ENCODE measurements at regions not wholly inside any gene's neighbourhood (a gene's known extent, or its start where the extent isn't known, plus 50 kb on each side); places are given as distances from the start of the nearest gene placed in this dataset.

DNA sequence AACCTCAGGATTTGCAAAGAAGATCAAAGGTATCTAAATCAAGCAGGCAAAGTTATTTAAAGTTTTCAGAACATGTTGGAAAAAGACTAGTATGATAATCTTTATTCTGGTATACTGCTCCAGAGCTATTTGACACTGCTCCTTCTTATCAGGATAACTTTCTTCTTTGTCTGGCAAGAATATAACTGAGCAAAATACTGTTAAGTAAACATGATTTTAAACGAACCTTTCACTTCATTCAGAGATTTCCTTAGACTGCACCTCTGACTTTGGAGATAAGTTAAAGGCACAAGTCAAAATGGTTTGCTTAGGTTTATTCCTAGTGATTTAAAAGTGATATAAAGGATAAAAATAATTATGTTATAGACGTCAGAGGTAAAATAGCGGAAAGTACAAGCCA is 103.9 kb upstream of the CCDC190 start:
- TF ChIP-seq, protein P1, sequence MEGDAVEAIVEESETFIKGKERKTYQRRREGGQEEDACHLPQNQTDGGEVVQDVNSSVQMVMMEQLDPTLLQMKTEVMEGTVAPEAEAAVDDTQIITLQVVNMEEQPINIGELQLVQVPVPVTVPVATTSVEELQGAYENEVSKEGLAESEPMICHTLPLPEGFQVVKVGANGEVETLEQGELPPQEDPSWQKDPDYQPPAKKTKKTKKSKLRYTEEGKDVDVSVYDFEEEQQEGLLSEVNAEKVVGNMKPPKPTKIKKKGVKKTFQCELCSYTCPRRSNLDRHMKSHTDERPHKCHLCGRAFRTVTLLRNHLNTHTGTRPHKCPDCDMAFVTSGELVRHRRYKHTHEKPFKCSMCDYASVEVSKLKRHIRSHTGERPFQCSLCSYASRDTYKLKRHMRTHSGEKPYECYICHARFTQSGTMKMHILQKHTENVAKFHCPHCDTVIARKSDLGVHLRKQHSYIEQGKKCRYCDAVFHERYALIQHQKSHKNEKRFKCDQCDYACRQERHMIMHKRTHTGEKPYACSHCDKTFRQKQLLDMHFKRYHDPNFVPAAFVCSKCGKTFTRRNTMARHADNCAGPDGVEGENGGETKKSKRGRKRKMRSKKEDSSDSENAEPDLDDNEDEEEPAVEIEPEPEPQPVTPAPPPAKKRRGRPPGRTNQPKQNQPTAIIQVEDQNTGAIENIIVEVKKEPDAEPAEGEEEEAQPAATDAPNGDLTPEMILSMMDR (IDR thresholded peaks at IDR 0.05; ENCODE audit: borderline replicate concordance, extremely low read depth, insufficient read depth) = no peak
- no peak for FAIRE-seq
- H3K27ac ChIP-seq (ENCODE audit: low read depth in 2 of 2, low read length in 2 of 2) = no peak overlapping the region

DNA sequence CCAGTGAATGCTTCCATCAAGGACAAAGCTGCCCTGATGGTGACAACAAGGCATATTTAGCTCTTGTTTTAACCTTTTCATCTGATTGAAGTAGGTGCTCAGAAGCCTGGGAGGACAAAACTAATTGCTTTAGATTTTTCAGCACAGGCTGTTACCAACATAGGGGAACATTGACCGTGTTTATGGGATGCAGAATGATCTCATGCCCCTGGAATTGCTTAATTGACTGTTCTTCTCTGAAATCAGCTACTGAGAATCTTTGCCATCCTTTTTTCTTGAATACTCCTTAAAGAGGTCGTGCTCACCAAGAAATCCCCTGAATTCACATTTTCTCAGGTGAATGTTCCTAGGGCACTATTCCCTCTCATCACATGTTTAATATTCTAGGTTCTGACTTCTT is 95.9 kb upstream of the CCDC190 start:
- H3K4me3 ChIP-seq (ENCODE audit: low read length in 3 of 3) = no peak overlapping the region
- H3K27me3 ChIP-seq (ENCODE audit: control insufficient read depth, insufficient read depth, low read length) = no peaks in the 10 kb centered on the region
- H3K36me3 ChIP-seq (ENCODE audit: control insufficient read depth in 2 of 3, insufficient read depth in 3 of 3, low read length in 3 of 3) = no peaks in the 10 kb centered on the region
- H3K9me3 ChIP-seq (ENCODE audit: control insufficient read depth in 2 of 3, insufficient read depth in 1 of 3, low read length in 3 of 3) = no peaks in the 10 kb centered on the region
- H3K27ac ChIP-seq (ENCODE audit: low read depth in 2 of 2, low read length in 2 of 2) = no peak overlapping the region
- no peak for FAIRE-seq
- no peaks in the 10 kb centered on the region for H3K4me1 ChIP-seq (ENCODE audit: control insufficient read depth in 2 of 3, insufficient read depth in 2 of 3, low read depth in 1 of 3, low read length in 3 of 3)
- peak in 1 of 5 donors; percentile 11 for DNase-seq
- intact Hi-C loops (cut with DNase I) = no loop called here
- TF ChIP-seq, protein P1 (IDR thresholded peaks at IDR 0.05; ENCODE audit: borderline replicate concordance, extremely low read depth, insufficient read depth) = no peak
- no peak overlapping the region for H3K9ac ChIP-seq (ENCODE audit: low read length in 3 of 3)

More for the DNA sequence above, 103.9 kb upstream of the CCDC190 start:
- peaks cover 0 to 2% (median 0%) of the 10 kb centered on the region in 3 donors for H3K4me1 ChIP-seq (ENCODE audit: control insufficient read depth in 2 of 3, insufficient read depth in 2 of 3, low read depth in 1 of 3, low read length in 3 of 3)
- no peaks in the 10 kb centered on the region for H3K27me3 ChIP-seq (ENCODE audit: control insufficient read depth, insufficient read depth, low read length)
- H3K9me3 ChIP-seq (ENCODE audit: control insufficient read depth in 2 of 3, insufficient read depth in 1 of 3, low read length in 3 of 3) = peaks cover 0 to 6% (median 0%) of the 10 kb centered on the region in 3 donors
- no peak for DNase-seq
- no peaks in the 10 kb centered on the region for H3K36me3 ChIP-seq (ENCODE audit: control insufficient read depth in 2 of 3, insufficient read depth in 3 of 3, low read length in 3 of 3)
- H3K4me3 ChIP-seq (ENCODE audit: low read length in 3 of 3) = no peak overlapping the region
- H3K9ac ChIP-seq (ENCODE audit: low read length in 3 of 3) = no peak overlapping the region
- intact Hi-C loops (cut with DNase I) = no loop called here

DNA sequence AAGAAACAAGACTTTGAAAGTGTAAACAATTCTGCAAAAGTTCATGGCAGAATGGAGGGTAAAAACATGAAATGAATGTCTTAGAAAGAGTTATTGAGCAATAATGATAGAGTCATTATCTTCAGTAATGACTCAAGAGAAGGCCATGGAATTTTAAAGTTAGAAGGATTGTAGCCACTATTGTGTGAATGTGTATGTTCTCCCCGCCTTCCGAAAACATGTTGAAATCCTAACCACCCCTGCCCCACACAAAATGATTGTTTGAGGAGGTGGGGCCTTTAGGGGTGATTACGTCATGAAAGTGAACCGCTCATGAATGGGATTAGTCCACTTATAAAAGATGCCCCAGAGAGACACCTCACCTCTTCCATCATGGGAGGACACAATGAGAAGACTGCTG is 93.8 kb upstream of the CCDC190 start:
- Histone ChIP-seq H3K4me3 (ENCODE audit: low read length in 3 of 3) (no peak overlapping the region), H3K9me3 (ENCODE audit: control insufficient read depth in 2 of 3, insufficient read depth in 1 of 3, low read length in 3 of 3) (no peaks in the 10 kb centered on the region), H3K4me1 (ENCODE audit: control insufficient read depth in 2 of 3, insufficient read depth in 2 of 3, low read depth in 1 of 3, low read length in 3 of 3) (no peaks in the 10 kb centered on the region), H3K36me3 (ENCODE audit: control insufficient read depth in 2 of 3, insufficient read depth in 3 of 3, low read length in 3 of 3) (no peaks in the 10 kb centered on the region), H3K27me3 (ENCODE audit: control insufficient read depth, insufficient read depth, low read length) (no peaks in the 10 kb centered on the region), H3K27ac (ENCODE audit: low read depth in 2 of 2, low read length in 2 of 2) (no peak overlapping the region), H3K9ac (ENCODE audit: low read length in 3 of 3) (no peak overlapping the region)
- TF ChIP-seq, protein P1 (IDR thresholded peaks at IDR 0.05; ENCODE audit: borderline replicate concordance, extremely low read depth, insufficient read depth) = no peak
- DNase-seq (no peak), FAIRE-seq (no peak)
- intact Hi-C loops (cut with DNase I) = no loop called here

DNA sequence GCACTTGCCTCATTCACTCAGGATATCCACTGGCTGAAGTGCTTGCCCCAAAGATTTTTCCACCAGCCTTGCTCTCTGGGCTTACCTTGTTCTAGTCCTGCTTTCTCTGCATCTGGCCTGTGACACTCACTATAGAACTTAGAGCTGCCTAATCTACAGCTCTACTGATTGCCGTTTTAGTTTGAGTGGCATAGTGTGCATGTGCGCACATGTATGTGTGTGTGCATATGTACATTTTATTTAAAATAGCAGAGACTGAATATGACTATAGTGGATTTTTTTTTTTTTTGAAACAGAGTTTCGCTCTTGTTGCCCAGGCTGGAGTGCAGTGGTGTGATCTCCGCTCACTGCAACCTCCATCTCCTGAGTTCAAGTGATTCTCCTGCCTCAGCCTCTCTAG is 92.0 kb upstream of the CCDC190 start:
- H3K27me3 ChIP-seq (ENCODE audit: control insufficient read depth, insufficient read depth, low read length) = no peaks in the 10 kb centered on the region
- TF ChIP-seq, protein P1 (IDR thresholded peaks at IDR 0.05; ENCODE audit: borderline replicate concordance, extremely low read depth, insufficient read depth) = no peak
- H3K4me3 ChIP-seq (ENCODE audit: low read length in 3 of 3) = no peak overlapping the region
- no peak for FAIRE-seq
- no peak overlapping the region for H3K27ac ChIP-seq (ENCODE audit: low read depth in 2 of 2, low read length in 2 of 2)
- no peak overlapping the region for H3K9ac ChIP-seq (ENCODE audit: low read length in 3 of 3)
- H3K4me1 ChIP-seq (ENCODE audit: control insufficient read depth in 2 of 3, insufficient read depth in 2 of 3, low read depth in 1 of 3, low read length in 3 of 3) = no peaks in the 10 kb centered on the region
- no peaks in the 10 kb centered on the region for H3K9me3 ChIP-seq (ENCODE audit: control insufficient read depth in 2 of 3, insufficient read depth in 1 of 3, low read length in 3 of 3)
- intact Hi-C loops (cut with DNase I) = no loop called here
- DNase-seq = no peak
- no peaks in the 10 kb centered on the region for H3K36me3 ChIP-seq (ENCODE audit: control insufficient read depth in 2 of 3, insufficient read depth in 3 of 3, low read length in 3 of 3)
